ENCODE measurements at regions not wholly inside any gene's neighbourhood (a gene's known extent, or its start where the extent isn't known, plus 50 kb on each side); places are given as distances from the start of the nearest gene placed in this dataset.

DNA sequence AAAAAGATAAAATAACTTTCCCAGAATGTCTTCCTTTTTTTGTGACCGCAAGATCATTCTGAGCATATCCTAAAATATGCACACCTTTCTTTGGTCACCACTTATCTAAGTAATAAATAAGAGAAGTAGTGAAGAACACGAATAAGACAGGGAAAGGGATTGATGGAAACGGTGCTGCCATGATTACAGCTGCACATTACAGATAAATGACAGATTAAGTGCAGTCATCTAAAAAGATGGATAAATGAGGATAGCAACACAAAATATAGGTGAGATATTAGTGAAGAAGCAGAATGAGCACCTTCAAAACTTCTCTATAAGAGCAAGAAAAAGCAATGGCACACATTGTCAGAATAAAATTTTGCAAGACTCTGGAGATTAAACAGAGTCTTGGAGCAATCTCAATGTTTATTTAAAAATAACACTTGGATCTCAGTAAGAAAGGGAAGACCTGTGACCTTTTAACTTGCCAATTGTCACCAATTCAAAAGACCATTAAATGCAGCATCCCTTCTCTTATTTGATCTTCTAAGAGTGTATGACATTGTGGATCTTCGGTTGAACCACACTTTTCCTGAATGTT, 567.1 kb downstream of the KCNJ2 start:
- TF ChIP-seq, protein P1, sequence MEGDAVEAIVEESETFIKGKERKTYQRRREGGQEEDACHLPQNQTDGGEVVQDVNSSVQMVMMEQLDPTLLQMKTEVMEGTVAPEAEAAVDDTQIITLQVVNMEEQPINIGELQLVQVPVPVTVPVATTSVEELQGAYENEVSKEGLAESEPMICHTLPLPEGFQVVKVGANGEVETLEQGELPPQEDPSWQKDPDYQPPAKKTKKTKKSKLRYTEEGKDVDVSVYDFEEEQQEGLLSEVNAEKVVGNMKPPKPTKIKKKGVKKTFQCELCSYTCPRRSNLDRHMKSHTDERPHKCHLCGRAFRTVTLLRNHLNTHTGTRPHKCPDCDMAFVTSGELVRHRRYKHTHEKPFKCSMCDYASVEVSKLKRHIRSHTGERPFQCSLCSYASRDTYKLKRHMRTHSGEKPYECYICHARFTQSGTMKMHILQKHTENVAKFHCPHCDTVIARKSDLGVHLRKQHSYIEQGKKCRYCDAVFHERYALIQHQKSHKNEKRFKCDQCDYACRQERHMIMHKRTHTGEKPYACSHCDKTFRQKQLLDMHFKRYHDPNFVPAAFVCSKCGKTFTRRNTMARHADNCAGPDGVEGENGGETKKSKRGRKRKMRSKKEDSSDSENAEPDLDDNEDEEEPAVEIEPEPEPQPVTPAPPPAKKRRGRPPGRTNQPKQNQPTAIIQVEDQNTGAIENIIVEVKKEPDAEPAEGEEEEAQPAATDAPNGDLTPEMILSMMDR (conservative IDR thresholded peaks at IDR 0.05; ENCODE audit: low read depth, low read length) = no peak
- TF ChIP-seq EZH2 (IDR thresholded peaks at IDR 0.05; ENCODE audit: borderline replicate concordance, low read depth, low read length, poor library complexity, severe bottlenecking) = no peak
